Stimulated activated CD4-positive, alpha-beta T cell treated with anti-CD3 and anti-CD28 coated beads, Interleukin-2, amount 100 ng/mL, for 24 hours (primary cell): ENCODE measurements at regions not wholly inside any gene's neighbourhood (a gene's known extent, or its start where the extent isn't known, plus 50 kb on each side); places are given as distances from the start of the nearest gene placed in this dataset.
"Not testable (repeated sequence)": the region's sequence is repeated elsewhere in the genome, so short reads cannot be mapped to it uniquely, and the experiment has no call there.

Source experiments
- DNase-seq, 2 donors: peaks; one replicate each; pipeline ENCODE4 v3.0.0-alpha.2; 2020

DNA sequence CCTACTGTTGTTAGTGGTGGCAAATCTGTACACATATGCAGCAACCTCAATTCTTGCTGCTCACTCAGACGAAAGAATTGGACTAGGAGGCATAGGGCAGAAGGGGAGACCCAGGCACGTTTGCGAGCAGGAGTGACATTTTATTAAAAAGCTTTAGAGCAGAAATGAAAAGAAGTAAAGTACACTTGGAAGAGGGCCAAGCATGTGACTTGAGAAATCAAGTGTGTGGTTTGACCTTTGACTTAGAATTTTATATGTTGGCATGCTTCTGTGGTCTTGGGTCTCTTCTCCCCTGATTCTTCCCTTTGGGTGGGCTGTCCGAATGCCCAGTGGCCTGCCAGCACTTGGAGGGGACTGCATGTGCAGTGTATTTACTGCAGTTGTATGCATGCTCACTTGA lies 205.5 kb upstream of the SEMA3D start:
- DNase-seq, result no peak

DNA sequence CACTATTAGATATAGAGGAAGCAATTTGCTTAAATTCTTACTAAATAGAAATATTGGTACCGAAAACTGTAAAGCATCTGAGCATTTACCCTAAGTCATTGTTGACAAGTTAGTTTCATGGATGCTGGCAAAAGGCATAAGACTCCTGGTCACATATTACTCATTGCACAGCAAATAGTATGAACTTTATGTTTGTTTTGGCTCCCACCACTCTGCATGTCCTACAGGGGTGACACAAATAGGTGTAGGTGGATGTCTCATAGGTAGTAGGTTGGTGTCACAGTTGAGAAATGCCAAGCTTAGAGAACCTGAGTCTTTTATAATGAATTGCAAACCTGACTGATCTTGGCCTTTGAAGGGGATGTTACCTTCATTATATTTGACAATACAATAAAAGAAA lies 199.6 kb upstream of the SEMA3D start:
- no peak for DNase-seq

- no peak for DNase-seq
Observed at GRCh38 chr7:85384392-85384791, 197.5 kb upstream of the SEMA3D start.

DNA sequence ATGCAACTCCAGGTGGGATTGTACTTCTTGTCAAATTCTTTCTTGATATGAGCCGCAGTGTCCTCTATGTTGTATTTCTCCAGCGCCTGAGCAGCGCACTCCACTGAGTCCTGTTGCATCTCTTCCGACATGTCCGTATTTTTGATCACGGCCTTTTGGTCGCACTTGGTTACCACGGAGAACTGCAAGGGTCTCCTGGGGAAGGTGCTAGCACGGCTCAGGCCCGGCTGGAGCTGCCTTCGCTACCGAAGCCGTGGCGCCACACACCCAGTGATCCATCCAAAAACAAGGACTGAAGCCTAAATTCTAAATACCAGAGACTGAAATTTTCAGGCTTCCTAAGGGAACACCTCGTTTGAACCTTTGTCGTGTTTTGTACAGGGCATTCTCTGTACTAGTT lies 194.4 kb upstream of the SEMA3D start:
- DNase-seq, result no peak

GRCh38 chr7:85376589-85376988 lies 189.7 kb upstream of the SEMA3D start:
- DNase-seq, result no peak

DNA sequence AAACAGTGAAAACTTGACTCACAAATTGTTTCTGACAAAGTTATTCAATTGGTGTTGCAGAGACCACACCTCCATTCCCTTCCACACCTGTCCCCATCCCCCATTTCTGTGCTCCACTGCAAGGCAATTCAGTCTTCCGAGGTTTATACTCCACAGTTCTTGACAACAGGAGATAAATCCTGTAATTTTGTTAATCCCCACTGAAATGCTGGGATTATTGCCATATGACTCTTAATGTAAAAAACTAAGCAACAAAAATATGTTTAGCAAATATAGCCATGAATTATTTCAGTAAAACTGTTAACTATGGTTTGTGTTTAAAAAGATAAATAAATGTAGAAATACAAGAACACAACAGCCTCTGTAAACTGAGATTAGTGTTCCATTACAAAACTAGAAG lies 170.1 kb upstream of the SEMA3D start:
- DNase-seq, result no peak

GRCh38 chr7:85343484-85343883 lies 156.6 kb upstream of the SEMA3D start:
- no peak for DNase-seq

DNA sequence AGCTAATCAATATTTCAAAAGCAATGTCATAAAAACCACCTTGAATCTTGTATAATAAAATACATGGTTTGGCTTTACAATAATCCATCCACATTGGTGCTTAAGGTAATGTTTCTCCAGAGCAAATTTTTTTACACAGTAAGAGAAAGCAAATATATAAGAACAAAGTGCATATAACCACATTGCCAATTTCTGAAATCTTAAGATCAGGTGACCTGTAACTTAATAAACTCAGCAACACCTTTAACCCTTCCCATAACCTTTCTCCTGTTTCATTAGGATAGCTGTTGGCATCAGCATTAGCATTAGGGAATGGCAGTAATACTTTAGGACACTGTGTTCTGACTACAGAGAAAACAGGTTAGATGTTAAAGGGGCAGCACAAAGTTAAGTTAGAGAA lies 155.9 kb upstream of the SEMA3D start:
- DNase-seq, result no peak

- DNase-seq, result no peak
Observed at GRCh38 chr7:85341973-85342372, 155.1 kb upstream of the SEMA3D start.

- no peak for DNase-seq
Observed at GRCh38 chr7:85341121-85341520, 154.3 kb upstream of the SEMA3D start.

GRCh38 chr7:85336086-85336485 lies 149.2 kb upstream of the SEMA3D start:
- no peak for DNase-seq

GRCh38 chr7:85335113-85335512 lies 148.3 kb upstream of the SEMA3D start:
- not testable (repeated sequence) for DNase-seq

DNA sequence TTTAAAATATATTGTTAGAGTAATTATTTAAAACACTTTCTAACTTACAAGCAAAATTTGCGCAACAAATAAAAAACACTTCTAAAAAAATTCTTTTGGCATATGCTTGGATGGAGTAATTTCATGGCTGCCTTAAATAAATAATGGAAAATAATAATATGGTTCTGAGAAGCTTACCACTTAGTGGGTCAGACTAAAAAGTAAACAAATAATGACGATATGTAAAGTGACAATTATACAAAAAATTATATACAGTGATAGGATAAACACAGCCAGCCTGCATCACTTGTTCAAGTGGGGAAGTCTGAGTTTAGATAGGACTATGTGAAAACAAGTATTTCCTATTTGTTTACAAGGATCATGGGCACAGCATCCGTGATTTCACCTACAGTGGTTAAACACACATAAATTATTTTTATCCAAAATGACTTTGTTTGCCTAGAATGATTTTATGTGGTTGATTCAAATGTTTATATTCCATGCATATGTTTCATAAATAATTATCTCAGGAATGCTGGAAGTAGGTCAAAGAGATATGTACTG lies 141.7 kb upstream of the SEMA3D start:
- no peak for DNase-seq

- no peak for DNase-seq
Observed at GRCh38 chr7:85324145-85324799, 137.4 kb upstream of the SEMA3D start.

- no peak for DNase-seq
Observed at GRCh38 chr7:85322252-85322651, 135.4 kb upstream of the SEMA3D start.

DNA sequence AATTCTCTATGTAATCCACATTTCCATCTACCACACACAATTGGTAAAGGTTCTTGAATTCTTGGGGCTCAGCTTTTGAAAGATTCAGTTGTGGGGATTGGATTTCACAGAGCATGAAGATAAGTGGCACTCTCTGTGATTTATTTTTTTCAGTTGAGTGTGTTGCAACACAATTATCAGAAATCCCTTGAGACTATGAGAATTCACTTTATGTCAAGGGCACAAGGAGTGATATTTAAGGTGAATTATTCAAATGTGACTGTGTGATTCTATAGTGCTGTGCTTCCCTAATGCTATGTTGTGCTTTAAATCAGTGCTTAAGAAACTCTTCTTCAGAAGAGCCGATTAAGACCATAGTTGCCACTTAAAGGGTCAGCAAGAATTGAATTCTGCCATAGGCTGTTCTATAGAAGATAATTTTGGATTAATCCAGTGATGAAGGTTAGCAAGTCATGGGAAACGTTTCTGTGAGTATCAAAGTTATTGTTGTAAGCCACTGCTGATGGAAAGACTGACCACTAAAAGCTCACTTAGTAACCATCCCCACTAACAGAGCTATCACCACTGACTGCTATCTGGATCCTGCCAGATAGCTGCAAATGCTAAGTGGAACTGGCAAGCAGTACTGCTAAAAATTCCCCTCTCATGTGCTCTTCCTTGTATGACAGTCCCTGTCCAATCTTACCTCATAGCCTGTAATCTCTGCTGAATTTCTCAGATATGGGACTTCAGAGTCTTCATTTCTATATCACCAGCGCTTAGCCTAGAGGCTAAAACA lies 134.0 kb upstream of the SEMA3D start:
- no peak for DNase-seq

- DNase-seq, result no peak
Observed at GRCh38 chr7:85316489-85316888, 129.6 kb upstream of the SEMA3D start.

DNA sequence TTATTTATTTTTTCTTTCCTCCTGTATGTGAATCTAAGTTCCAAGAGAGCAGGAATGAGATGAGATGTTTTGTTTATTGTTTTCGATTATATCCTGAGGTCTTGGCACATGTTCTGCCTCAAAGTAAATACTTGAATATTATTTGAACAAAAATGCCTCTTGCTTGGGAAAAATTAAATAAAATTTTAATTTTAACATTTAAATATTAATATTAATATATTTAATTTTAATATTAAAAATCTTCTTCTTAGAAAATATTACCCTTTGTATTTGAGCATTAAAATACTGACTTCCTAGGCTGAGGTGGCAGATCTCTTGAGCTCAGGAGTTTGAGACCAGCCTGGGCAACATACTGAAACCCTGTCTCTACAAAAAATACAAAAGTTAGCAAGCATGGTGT lies 123.4 kb upstream of the SEMA3D start:
- no peak for DNase-seq

DNA sequence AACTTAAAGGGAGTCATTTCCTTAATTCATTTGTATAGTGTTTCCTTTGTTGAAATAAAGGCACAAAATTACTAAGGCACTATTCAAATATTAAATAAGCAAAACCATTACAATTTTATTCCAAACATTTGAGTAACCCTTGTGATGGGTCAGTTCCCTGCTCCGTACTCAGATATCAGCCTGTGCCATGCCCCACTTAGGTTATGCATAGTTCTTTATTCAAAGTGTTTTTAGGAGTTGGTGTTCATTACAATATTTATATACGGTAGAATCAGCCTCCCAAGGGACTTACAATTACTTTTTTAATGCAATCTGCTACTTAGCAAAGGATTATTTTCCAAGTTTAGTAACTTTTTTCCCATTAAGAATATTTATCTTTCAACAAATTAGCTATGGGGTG lies 119.3 kb upstream of the SEMA3D start:
- DNase-seq, result no peak

DNA sequence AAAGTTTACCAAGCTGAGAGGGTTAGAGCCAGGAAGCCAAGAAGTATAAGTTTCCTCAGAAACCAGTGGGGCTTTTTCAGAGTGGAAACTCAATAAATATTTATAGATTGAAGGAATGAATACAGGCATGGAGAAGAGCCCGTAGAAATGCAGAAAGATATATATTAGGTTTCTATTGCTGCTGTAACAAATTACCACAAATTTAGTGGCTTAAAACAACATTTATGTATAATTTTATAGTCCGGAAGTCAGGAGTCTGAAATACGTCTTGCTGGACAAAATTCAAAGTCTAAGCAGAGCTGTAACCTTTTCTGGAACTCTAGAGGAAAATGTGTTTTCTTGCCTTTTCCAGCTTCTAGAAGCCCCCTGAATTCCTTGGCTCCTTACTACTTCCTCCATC lies 107.3 kb upstream of the SEMA3D start:
- no peak for DNase-seq

GRCh38 chr7:85292908-85293576 lies 106.2 kb upstream of the SEMA3D start:
- DNase-seq, result no peak

GRCh38 chr7:85290269-85290668 lies 103.4 kb upstream of the SEMA3D start:
- DNase-seq, result no peak

DNA sequence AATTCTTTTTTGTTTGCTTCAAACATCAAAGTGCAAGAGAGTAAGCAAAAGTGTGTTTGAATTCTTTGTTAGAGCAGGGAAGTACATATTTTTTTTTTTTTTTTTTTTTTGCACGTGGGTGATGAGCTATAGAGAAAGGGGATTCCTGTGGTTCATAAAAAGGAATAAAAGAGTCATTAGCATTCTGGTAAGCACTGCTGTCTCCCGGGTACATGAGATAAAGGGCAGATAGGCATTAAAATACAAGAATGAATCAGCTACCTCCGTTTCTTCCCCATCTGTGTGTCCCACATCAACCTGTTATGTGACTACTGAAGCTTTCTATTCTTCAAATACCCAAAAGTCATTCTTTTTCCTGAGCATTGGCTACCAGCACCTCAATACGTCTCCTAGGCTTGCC lies 102.4 kb upstream of the SEMA3D start:
- DNase-seq, result no peak
